ENCODE measurements at regions not wholly inside any gene's neighbourhood (a gene's known extent, or its start where the extent isn't known, plus 50 kb on each side); places are given as distances from the start of the nearest gene placed in this dataset.

- TF ChIP-seq BHLHE40 (IDR thresholded peaks at IDR 0.05; ENCODE audit: borderline replicate concordance in 1 of 2, low read depth in 2 of 2, low read length in 1 of 2): no peak
- TF ChIP-seq CHD1 (IDR thresholded peaks at IDR 0.05; ENCODE audit: low read depth, low read length): no peak
- no peak for TF ChIP-seq MTA3 (IDR thresholded peaks at IDR 0.05; ENCODE audit: borderline replicate concordance, low read length)
- TF ChIP-seq HDGF (IDR thresholded peaks at IDR 0.05): no peak
- TF ChIP-seq NKRF (conservative IDR thresholded peaks at IDR 0.05): no peak
- no peak for TF ChIP-seq YY1 (IDR thresholded peaks at IDR 0.05; ENCODE audit: low read depth, low read length)
- TF ChIP-seq CBX5 (IDR thresholded peaks at IDR 0.05; ENCODE audit: low read depth): no peak
- no peak for TF ChIP-seq ZNF274 (IDR thresholded peaks at IDR 0.05; ENCODE audit: insufficient read depth, insufficient read length)
- no peak for TF ChIP-seq CEBPZ (IDR thresholded peaks at IDR 0.05; ENCODE audit: low read depth, low read length)
Measured at GRCh38 chr10:111234234-111234913, 157.5 kb downstream of the ADRA2A start (continued).
